MM.1S (cell line): ENCODE measurements at regions not wholly inside any gene's neighbourhood (a gene's known extent, or its start where the extent isn't known, plus 50 kb on each side); places are given as distances from the start of the nearest gene placed in this dataset.

ENCODE experiments used
- DNase-seq: peaks from one replicate; pipeline ENCODE4 v3.0.0-alpha.2; 2015
- H2AFZ ChIP-seq: fragments of 300-600 bp; sonication (generic); 2 replicates; pipeline ENCODE4 v1.6.0; 2016; ENCODE audit warnings: antibody characterized with exemption, low read length
- H3F3A ChIP-seq: fragments of 300-600 bp; sonication (generic); 2 replicates; pipeline ENCODE4 v1.6.1; 2016; ENCODE audit warnings: mild to moderate bottlenecking, antibody characterized with exemption, low read length, moderate library complexity, mixed read lengths; ENCODE audit not compliant: insufficient read depth
- H3K27ac ChIP-seq: fragments of 300-600 bp; sonication (generic); 2 replicates; pipeline ENCODE4 v1.5.1; 2016; ENCODE audit warnings: mild to moderate bottlenecking, low read length
- H3K27me3 ChIP-seq: fragments of 300-600 bp; sonication (generic); replicated peaks from 2 replicates; pipeline ENCODE4 v1.6.0; 2016; ENCODE audit warnings: low read length; ENCODE audit not compliant: insufficient read depth
- H3K36me3 ChIP-seq: fragments of 300-600 bp; sonication (generic); replicated peaks from 2 replicates; pipeline ENCODE4 v1.6.1; 2016; ENCODE audit warnings: mild to moderate bottlenecking, low read length, mixed read lengths; ENCODE audit not compliant: insufficient read depth
- H3K4me1 ChIP-seq: fragments of 300-600 bp; sonication (generic); 2 replicates; pipeline ENCODE4 v1.6.1; 2016; ENCODE audit warnings: low read length, mixed read lengths
- H3K4me2 ChIP-seq: fragments of 300-600 bp; sonication (generic); 2 replicates; pipeline ENCODE4 v1.6.0; 2016; ENCODE audit warnings: low read depth, low read length
- H3K4me3 ChIP-seq: fragments of 300-600 bp; sonication (generic); 2 replicates; pipeline ENCODE4 v1.5.1; 2016; ENCODE audit warnings: low read length, mixed read lengths
- H3K79me2 ChIP-seq: fragments of 300-600 bp; sonication (generic); 2 replicates; pipeline ENCODE4 v1.6.1; 2016; ENCODE audit warnings: mixed run types, low read length, mixed read lengths
- H3K9ac ChIP-seq: fragments of 300-600 bp; sonication (generic); 2 replicates; pipeline ENCODE4 v1.6.1; 2016; ENCODE audit warnings: low read length, mixed read lengths
- H3K9me2 ChIP-seq: fragments of 300-600 bp; sonication (generic); replicated peaks from 2 replicates; pipeline ENCODE4 v1.6.1; 2016; ENCODE audit warnings: mild to moderate bottlenecking, low read length, mixed read lengths; ENCODE audit not compliant: insufficient read depth
- H3K9me3 ChIP-seq: fragments of 300-600 bp; sonication (generic); replicated peaks from 2 replicates; pipeline ENCODE4 v1.6.1; 2016; ENCODE audit warnings: mild to moderate bottlenecking, low read length, mixed read lengths; ENCODE audit not compliant: insufficient read depth
- H4K20me1 ChIP-seq: fragments of 300-600 bp; sonication (generic); 2 replicates; pipeline ENCODE4 v1.6.1; 2016; ENCODE audit warnings: mild to moderate bottlenecking, low read length, moderate library complexity, mixed read lengths; ENCODE audit not compliant: insufficient read depth
- CTCF ChIP-seq: fragments of 300-600 bp; sonication (generic); IDR thresholded peaks from 2 replicates; pipeline ENCODE4 v1.5.1; 2016; ENCODE audit warnings: antibody characterized with exemption, low read length, mixed read lengths
- EZH2 ChIP-seq: fragments of 300-600 bp; sonication (generic); optimal IDR thresholded peaks from 2 replicates; pipeline ENCODE3; 2017; ENCODE audit warnings: low read depth, mild to moderate bottlenecking, antibody characterized with exemption, low read length, mixed read lengths
- EZH2phosphoT487 ChIP-seq: fragments of 300-600 bp; sonication (generic); IDR thresholded peaks from 2 replicates; pipeline ENCODE4 v1.6.1; 2018; ENCODE audit warnings: antibody characterized with exemption, low read length

- no peak overlapping the region for H3K4me3 ChIP-seq
- no peak overlapping the region for H3K27ac ChIP-seq
- no peaks in the 10 kb centered on the region for H3K79me2 ChIP-seq
- H3K9me2 ChIP-seq: no peaks in the 10 kb centered on the region
- no peaks in the 10 kb centered on the region for H4K20me1 ChIP-seq
- H3K9me3 ChIP-seq: no peaks in the 10 kb centered on the region
- 0 out of 2 replicates have a peak, but pooled peaks cover 5% of the 10 kb centered on the region for H3K27me3 ChIP-seq
- H2AFZ ChIP-seq: no peak overlapping the region
- H3F3A ChIP-seq: no peaks in the 10 kb centered on the region
- no peak overlapping the region for H3K4me2 ChIP-seq
- H3K9ac ChIP-seq: no peak overlapping the region
- H3K4me1 ChIP-seq: 0 out of 2 replicates have a peak, but pooled peaks cover 6% of the 10 kb centered on the region
- no peaks in the 10 kb centered on the region for H3K36me3 ChIP-seq
- TF ChIP-seq EZH2: no peak
- DNase-seq: no peak
Observed at GRCh38 chr2:37873749-37874330, 51.2 kb upstream of the RMDN2 start.

GRCh38 chr2:37874470-37874869 is 50.6 kb upstream of the RMDN2 start:
- Histone ChIP-seq H4K20me1 (no peaks in the 10 kb centered on the region), H3K9ac (no peak overlapping the region), H3K79me2 (no peaks in the 10 kb centered on the region), H3K4me3 (no peak overlapping the region), H3K4me2 (no peak overlapping the region), H3K36me3 (no peaks in the 10 kb centered on the region), H3K27me3 (0 out of 2 replicates have a peak, but pooled peaks cover 5% of the 10 kb centered on the region), H3K4me1 (0 out of 2 replicates have a peak, but pooled peaks cover 6% of the 10 kb centered on the region), H3K9me3 (no peaks in the 10 kb centered on the region), H3K9me2 (no peaks in the 10 kb centered on the region), H3K27ac (no peak overlapping the region), H3F3A (no peaks in the 10 kb centered on the region), H2AFZ (no peak overlapping the region)
- no peak for DNase-seq
- TF ChIP-seq EZH2phosphoT487 (no peak), EZH2 (no peak), CTCF (no peak)
